Nephron progenitor cell (in vitro differentiated cells): ENCODE measurements at regions not wholly inside any gene's neighbourhood (a gene's known extent, or its start where the extent isn't known, plus 50 kb on each side); places are given as distances from the start of the nearest gene placed in this dataset.
A peak's percentile ranks its signal among the peaks of the same experiment; 100 is the strongest.

Experiments
- DNase-seq: peaks from one replicate; pipeline ENCODE4 v3.0.0; 2021
- H3K27ac Mint-ChIP-seq: 2 replicates; pipeline ENCODE4 v1.8.0; 2021; ENCODE audit warnings: mild to moderate bottlenecking, moderate library complexity, mixed read lengths
- H3K27me3 Mint-ChIP-seq: 2 replicates; pipeline ENCODE4 v1.8.0; 2021; ENCODE audit warnings: mild to moderate bottlenecking, low read depth, mixed read lengths; ENCODE audit not compliant: poor library complexity
- H3K36me3 Mint-ChIP-seq: 2 replicates; pipeline ENCODE4 v1.8.0; 2021; ENCODE audit warnings: low read depth, mixed read lengths
- H3K4me1 Mint-ChIP-seq: 2 replicates; pipeline ENCODE4 v1.8.0; 2021; ENCODE audit warnings: mixed read lengths
- H3K4me3 Mint-ChIP-seq: 2 replicates; pipeline ENCODE4 v1.8.0; 2021; ENCODE audit warnings: mild to moderate bottlenecking, moderate library complexity, mixed read lengths
- H3K9me3 Mint-ChIP-seq: 2 replicates; pipeline ENCODE4 v1.8.0; 2021; ENCODE audit warnings: mild to moderate bottlenecking, moderate library complexity, mixed read lengths
- CTCF ChIP-seq: fragments of 200-600 bp; sonication (generic); IDR thresholded peaks from 2 replicates; pipeline ENCODE4 v1.5.0; 2021; ENCODE audit warnings: antibody characterized with exemption

- no peak for TF ChIP-seq CTCF
- Mint-ChIP-seq H3K36me3 (no peaks in the 10 kb centered on the region), H3K9me3 (no peaks in the 10 kb centered on the region), H3K27ac (no peak overlapping the region), H3K4me1 (no peaks in the 10 kb centered on the region), H3K4me3 (no peak overlapping the region), H3K27me3 (no peaks in the 10 kb centered on the region)
- DNase-seq = no peak
Measured at GRCh38 chr2:122980671-122981070, 1044.4 kb upstream of the CNTNAP5 start.

DNA sequence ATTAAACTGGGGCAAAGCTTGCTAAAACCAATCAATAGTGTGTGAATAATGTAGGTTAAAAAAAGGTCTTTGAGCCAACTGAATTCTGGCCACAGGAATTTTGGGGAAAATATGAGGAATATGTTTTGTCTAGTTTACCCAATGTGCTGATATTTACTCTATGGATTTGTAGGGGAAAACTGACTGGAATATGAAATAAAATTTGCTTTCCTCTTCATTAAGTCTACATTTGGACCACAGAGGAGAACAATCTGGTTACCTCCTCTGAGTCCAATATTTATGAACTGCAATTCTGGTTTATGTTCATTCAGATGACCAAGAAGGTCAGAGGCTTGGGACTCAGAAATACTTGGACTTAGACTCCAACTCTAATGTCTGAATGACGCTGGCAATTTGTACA, 1042.2 kb upstream of the CNTNAP5 start:
- Mint-ChIP-seq H3K4me3 (no peak overlapping the region), H3K4me1 (peaks cover under 1% of the 10 kb centered on the region), H3K36me3 (no peaks in the 10 kb centered on the region), H3K27me3 (no peaks in the 10 kb centered on the region), H3K9me3 (no peaks in the 10 kb centered on the region), H3K27ac (no peak overlapping the region)
- no peak for DNase-seq
- TF ChIP-seq CTCF = no peak

GRCh38 chr2:122988395-122989221, 1036.5 kb upstream of the CNTNAP5 start:
- Mint-ChIP-seq H3K36me3 (no peaks in the 10 kb centered on the region), H3K4me3 (no peak overlapping the region), H3K9me3 (peaks cover 11% of the 10 kb centered on the region), H3K4me1 (peaks cover 5% of the 10 kb centered on the region), H3K27ac (no peak overlapping the region), H3K27me3 (no peaks in the 10 kb centered on the region)
- peak; percentile 24 for DNase-seq
- no peak for TF ChIP-seq CTCF

DNA sequence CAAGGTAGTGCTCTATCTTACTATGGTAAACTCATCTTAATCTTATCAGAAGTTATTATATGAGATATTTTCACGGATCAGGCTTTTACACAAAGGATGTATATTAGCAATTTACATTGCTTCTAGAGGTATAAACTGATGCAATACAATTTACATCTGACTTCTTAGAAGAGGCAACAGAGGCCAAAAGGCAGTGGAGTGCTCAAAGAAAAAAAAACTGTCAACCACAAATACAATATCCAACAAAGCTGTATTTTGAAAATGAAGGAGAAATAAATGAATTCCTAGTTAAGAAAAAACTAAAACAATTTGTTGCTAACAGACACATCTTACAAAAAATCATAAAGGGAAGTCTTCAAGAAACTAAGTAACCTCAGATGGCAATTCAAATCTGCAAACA, 1031.5 kb upstream of the CNTNAP5 start:
- no peak overlapping the region for H3K27ac Mint-ChIP-seq
- DNase-seq = no peak
- no peak for TF ChIP-seq CTCF

GRCh38 chr2:122999258-122999657, 1025.8 kb upstream of the CNTNAP5 start:
- no peaks in the 10 kb centered on the region for H3K9me3 Mint-ChIP-seq
- H3K4me3 Mint-ChIP-seq = no peak overlapping the region
- DNase-seq = no peak
- peaks cover 10% of the 10 kb centered on the region for H3K4me1 Mint-ChIP-seq
- no peaks in the 10 kb centered on the region for H3K36me3 Mint-ChIP-seq
- TF ChIP-seq CTCF = no peak
- no peak overlapping the region for H3K27ac Mint-ChIP-seq
- H3K27me3 Mint-ChIP-seq = no peaks in the 10 kb centered on the region

More for the DNA sequence above, 1031.5 kb upstream of the CNTNAP5 start:
- H3K36me3 Mint-ChIP-seq = no peaks in the 10 kb centered on the region
- H3K27me3 Mint-ChIP-seq = no peaks in the 10 kb centered on the region
- peaks cover 14% of the 10 kb centered on the region for H3K9me3 Mint-ChIP-seq
- no peak overlapping the region for H3K4me3 Mint-ChIP-seq
- no peaks in the 10 kb centered on the region for H3K4me1 Mint-ChIP-seq

GRCh38 chr2:122999821-123000220, 1025.3 kb upstream of the CNTNAP5 start:
- H3K36me3 Mint-ChIP-seq = no peaks in the 10 kb centered on the region
- H3K27ac Mint-ChIP-seq = no peak overlapping the region
- H3K4me3 Mint-ChIP-seq = peak overlapping the region; percentile 41
- no peaks in the 10 kb centered on the region for H3K27me3 Mint-ChIP-seq
- no peak for DNase-seq
- no peak for TF ChIP-seq CTCF
- no peaks in the 10 kb centered on the region for H3K9me3 Mint-ChIP-seq
- peaks cover 10% of the 10 kb centered on the region for H3K4me1 Mint-ChIP-seq
